22Rv1 (cell line): ENCODE measurements at regions not wholly inside any gene's neighbourhood (a gene's known extent, or its start where the extent isn't known, plus 50 kb on each side); places are given as distances from the start of the nearest gene placed in this dataset.

ENCODE experiments used
- H3K27ac ChIP-seq: fragments of 450-650 bp; 2 replicates; pipeline ENCODE4 v1.5.1; 2017
- CTCF ChIP-seq: fragments of 450-650 bp; IDR thresholded peaks from 2 replicates; pipeline ENCODE4 v1.5.1; 2017; ENCODE audit warnings: mild to moderate bottlenecking
- ZFX ChIP-seq: fragments of 450-650 bp; IDR thresholded peaks from 2 replicates; pipeline ENCODE4 v1.6.1; 2017; ENCODE audit warnings: antibody characterized with exemption, borderline replicate concordance

GRCh38 chr20:7798176-7798575, 142.1 kb downstream of the HAO1 start:
- H3K27ac ChIP-seq, result no peak overlapping the region
- TF ChIP-seq ZFX, result no peak
- no peak for TF ChIP-seq CTCF

GRCh38 chr20:7799862-7800261, 140.4 kb downstream of the HAO1 start:
- no peak overlapping the region for H3K27ac ChIP-seq
- TF ChIP-seq CTCF (no peak), ZFX (no peak)

GRCh38 chr20:7803411-7804151, 136.7 kb downstream of the HAO1 start:
- peak overlapping the region; percentile 48 for H3K27ac ChIP-seq

- TF ChIP-seq ZFX (no peak), CTCF (no peak)
- no peak overlapping the region for H3K27ac ChIP-seq
These were observed 133.4 kb downstream of the HAO1 start for GRCh38 chr20:7806831-7807230.

GRCh38 chr20:7817286-7817685, 123.0 kb downstream of the HAO1 start:
- TF ChIP-seq ZFX (no peak), CTCF (no peak)

GRCh38 chr20:7818477-7818876, 121.8 kb downstream of the HAO1 start:
- H3K27ac ChIP-seq, result no peak overlapping the region
- no peak for TF ChIP-seq ZFX
- TF ChIP-seq CTCF, result no peak

More at GRCh38 chr20:7817286-7817685, 123.0 kb downstream of the HAO1 start:
- no peak overlapping the region for H3K27ac ChIP-seq

- H3K27ac ChIP-seq, result no peak overlapping the region
- no peak for TF ChIP-seq ZFX
- no peak for TF ChIP-seq CTCF
These were observed 119.4 kb downstream of the HAO1 start for GRCh38 chr20:7820897-7821296.

GRCh38 chr20:7822772-7823171, 117.5 kb downstream of the HAO1 start:
- TF ChIP-seq ZFX (no peak), CTCF (no peak)
- H3K27ac ChIP-seq, result no peak overlapping the region
